ENCODE measurements at regions not wholly inside any gene's neighbourhood (a gene's known extent, or its start where the extent isn't known, plus 50 kb on each side); places are given as distances from the start of the nearest gene placed in this dataset.

DNA sequence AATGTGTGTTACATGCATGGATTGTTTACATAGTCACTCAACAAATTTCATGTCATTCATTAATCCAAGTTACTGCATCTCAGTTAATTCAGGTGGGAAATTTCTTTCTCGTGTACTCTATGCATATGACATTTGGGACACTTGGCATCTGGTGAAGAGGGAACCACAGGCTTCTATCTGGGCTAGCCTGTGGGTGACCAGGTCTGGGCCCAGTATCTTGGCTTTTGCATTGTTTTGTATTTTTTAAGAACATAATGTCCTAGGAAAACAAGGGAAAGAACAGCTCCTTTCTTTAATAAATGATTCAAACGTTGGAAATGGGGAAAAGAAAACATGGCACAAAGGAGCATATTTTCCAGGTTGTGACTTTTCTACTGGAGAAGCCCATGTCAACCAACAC is 331.1 kb downstream of the WDR11 start:
- Histone ChIP-seq H3K36me3 (replicated peaks in 1 of 2; ENCODE audit: control insufficient read depth in 1 of 2, insufficient read depth in 2 of 2, low read length in 1 of 2) (no peaks in the 10 kb centered on the region), H3K9ac (no peak overlapping the region), H3K79me2 (ENCODE audit: insufficient read depth) (no peaks in the 10 kb centered on the region), H3K9me3 (no peaks in the 10 kb centered on the region), H3K4me2 (no peak overlapping the region), H4K20me1 (ENCODE audit: insufficient read depth) (no peaks in the 10 kb centered on the region), H3K4me1 (ENCODE audit: control insufficient read depth in 1 of 2, insufficient read depth in 2 of 2, low read depth in 1 of 2, low read length in 1 of 2) (no peaks in the 10 kb centered on the region), H3K27me3 (ENCODE audit: insufficient read depth) (no peaks in the 10 kb centered on the region), H3K4me3 (ENCODE audit: low read depth in 2 of 2, low read length in 1 of 2) (no peak overlapping the region), H3F3A (replicated peaks; ENCODE audit: insufficient read depth) (no peaks in the 10 kb centered on the region), H3K27ac (ENCODE audit: low read depth in 2 of 2, low read length in 1 of 2) (no peak overlapping the region), H3K9me2 (no peaks in the 10 kb centered on the region), H2AFZ (ENCODE audit: low read depth) (no peak overlapping the region)
- TF ChIP-seq YY1 (IDR thresholded peaks at IDR 0.05; ENCODE audit: low read depth) (no peak), MXI1 (IDR thresholded peaks at IDR 0.05; ENCODE audit: low read depth, low read length) (no peak), GABPA (IDR thresholded peaks at IDR 0.05; ENCODE audit: low read depth) (no peak), RFX5 (IDR thresholded peaks at IDR 0.05; ENCODE audit: low read length) (no peak), MEF2A (IDR thresholded peaks at IDR 0.05; ENCODE audit: borderline replicate concordance, low read depth) (no peak), JUND (IDR thresholded peaks at IDR 0.05) (no peak), RAD21 (IDR thresholded peaks at IDR 0.05; ENCODE audit: low read length) (no peak)
- TF ChIP-seq, protein P1, sequence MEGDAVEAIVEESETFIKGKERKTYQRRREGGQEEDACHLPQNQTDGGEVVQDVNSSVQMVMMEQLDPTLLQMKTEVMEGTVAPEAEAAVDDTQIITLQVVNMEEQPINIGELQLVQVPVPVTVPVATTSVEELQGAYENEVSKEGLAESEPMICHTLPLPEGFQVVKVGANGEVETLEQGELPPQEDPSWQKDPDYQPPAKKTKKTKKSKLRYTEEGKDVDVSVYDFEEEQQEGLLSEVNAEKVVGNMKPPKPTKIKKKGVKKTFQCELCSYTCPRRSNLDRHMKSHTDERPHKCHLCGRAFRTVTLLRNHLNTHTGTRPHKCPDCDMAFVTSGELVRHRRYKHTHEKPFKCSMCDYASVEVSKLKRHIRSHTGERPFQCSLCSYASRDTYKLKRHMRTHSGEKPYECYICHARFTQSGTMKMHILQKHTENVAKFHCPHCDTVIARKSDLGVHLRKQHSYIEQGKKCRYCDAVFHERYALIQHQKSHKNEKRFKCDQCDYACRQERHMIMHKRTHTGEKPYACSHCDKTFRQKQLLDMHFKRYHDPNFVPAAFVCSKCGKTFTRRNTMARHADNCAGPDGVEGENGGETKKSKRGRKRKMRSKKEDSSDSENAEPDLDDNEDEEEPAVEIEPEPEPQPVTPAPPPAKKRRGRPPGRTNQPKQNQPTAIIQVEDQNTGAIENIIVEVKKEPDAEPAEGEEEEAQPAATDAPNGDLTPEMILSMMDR (IDR thresholded peaks at IDR 0.05): no peak
- TF ChIP-seq, protein P2, sequence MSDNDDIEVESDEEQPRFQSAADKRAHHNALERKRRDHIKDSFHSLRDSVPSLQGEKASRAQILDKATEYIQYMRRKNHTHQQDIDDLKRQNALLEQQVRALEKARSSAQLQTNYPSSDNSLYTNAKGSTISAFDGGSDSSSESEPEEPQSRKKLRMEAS (IDR thresholded peaks at IDR 0.05; ENCODE audit: low read depth): no peak
- TF ChIP-seq, protein P3, sequence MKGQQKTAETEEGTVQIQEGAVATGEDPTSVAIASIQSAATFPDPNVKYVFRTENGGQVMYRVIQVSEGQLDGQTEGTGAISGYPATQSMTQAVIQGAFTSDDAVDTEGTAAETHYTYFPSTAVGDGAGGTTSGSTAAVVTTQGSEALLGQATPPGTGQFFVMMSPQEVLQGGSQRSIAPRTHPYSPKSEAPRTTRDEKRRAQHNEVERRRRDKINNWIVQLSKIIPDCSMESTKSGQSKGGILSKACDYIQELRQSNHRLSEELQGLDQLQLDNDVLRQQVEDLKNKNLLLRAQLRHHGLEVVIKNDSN (IDR thresholded peaks at IDR 0.05; ENCODE audit: borderline replicate concordance, low read depth): no peak
- TF ChIP-seq, protein P4, sequence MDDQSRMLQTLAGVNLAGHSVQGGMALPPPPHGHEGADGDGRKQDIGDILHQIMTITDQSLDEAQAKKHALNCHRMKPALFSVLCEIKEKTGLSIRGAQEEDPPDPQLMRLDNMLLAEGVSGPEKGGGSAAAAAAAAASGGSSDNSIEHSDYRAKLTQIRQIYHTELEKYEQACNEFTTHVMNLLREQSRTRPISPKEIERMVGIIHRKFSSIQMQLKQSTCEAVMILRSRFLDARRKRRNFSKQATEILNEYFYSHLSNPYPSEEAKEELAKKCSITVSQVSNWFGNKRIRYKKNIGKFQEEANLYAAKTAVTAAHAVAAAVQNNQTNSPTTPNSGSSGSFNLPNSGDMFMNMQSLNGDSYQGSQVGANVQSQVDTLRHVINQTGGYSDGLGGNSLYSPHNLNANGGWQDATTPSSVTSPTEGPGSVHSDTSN (IDR thresholded peaks at IDR 0.05): no peak
- TF ChIP-seq, protein P5, sequence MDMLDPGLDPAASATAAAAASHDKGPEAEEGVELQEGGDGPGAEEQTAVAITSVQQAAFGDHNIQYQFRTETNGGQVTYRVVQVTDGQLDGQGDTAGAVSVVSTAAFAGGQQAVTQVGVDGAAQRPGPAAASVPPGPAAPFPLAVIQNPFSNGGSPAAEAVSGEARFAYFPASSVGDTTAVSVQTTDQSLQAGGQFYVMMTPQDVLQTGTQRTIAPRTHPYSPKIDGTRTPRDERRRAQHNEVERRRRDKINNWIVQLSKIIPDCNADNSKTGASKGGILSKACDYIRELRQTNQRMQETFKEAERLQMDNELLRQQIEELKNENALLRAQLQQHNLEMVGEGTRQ (IDR thresholded peaks at IDR 0.05; ENCODE audit: borderline replicate concordance, low read depth, low read length): no peak
- ChIA-PET POLR2A (no interaction called here), CTCF (no interaction called here)
- WGBS (ENCODE audit: low lambda C conversion rate): 4% methylated on average over 2 of the region's 2 CpGs
- DNase-seq: no peak

DNA sequence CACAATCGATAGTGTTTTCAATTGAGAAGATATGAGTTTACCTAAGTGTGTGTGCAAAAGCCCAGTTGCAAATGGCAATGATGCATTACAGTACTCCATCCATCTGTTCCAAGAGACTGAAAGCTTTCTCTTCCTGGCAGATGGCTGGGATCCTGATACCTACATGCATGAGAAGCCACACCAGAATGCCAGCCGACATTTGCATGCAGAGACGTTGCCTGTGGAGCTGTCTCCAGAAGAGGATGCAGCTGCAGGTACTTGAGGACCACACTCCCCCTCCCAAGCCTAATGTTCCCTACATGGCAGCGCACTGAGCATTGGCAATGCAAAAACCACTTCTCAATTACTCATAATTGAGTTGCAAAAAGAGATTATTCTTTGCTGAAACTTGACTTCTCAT is 332.1 kb downstream of the WDR11 start:
- H3K9me3 ChIP-seq: no peaks in the 10 kb centered on the region
- no peak for TF ChIP-seq RAD21 (IDR thresholded peaks at IDR 0.05; ENCODE audit: low read length)
- TF ChIP-seq GATA2 (CRISPR knock-in tag; IDR thresholded peaks at IDR 0.05): no peak
- no peak for TF ChIP-seq YY1 (IDR thresholded peaks at IDR 0.05; ENCODE audit: low read depth)
- TF ChIP-seq, protein P6, sequence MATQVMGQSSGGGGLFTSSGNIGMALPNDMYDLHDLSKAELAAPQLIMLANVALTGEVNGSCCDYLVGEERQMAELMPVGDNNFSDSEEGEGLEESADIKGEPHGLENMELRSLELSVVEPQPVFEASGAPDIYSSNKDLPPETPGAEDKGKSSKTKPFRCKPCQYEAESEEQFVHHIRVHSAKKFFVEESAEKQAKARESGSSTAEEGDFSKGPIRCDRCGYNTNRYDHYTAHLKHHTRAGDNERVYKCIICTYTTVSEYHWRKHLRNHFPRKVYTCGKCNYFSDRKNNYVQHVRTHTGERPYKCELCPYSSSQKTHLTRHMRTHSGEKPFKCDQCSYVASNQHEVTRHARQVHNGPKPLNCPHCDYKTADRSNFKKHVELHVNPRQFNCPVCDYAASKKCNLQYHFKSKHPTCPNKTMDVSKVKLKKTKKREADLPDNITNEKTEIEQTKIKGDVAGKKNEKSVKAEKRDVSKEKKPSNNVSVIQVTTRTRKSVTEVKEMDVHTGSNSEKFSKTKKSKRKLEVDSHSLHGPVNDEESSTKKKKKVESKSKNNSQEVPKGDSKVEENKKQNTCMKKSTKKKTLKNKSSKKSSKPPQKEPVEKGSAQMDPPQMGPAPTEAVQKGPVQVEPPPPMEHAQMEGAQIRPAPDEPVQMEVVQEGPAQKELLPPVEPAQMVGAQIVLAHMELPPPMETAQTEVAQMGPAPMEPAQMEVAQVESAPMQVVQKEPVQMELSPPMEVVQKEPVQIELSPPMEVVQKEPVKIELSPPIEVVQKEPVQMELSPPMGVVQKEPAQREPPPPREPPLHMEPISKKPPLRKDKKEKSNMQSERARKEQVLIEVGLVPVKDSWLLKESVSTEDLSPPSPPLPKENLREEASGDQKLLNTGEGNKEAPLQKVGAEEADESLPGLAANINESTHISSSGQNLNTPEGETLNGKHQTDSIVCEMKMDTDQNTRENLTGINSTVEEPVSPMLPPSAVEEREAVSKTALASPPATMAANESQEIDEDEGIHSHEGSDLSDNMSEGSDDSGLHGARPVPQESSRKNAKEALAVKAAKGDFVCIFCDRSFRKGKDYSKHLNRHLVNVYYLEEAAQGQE (IDR thresholded peaks at IDR 0.05; ENCODE audit: low read depth, low read length): no peak
- no peak for TF ChIP-seq RFX5 (IDR thresholded peaks at IDR 0.05; ENCODE audit: low read length)
- TF ChIP-seq CHD2 (IDR thresholded peaks at IDR 0.05; ENCODE audit: low read length, partially characterized antibody): no peak
- TF ChIP-seq NFIC (IDR thresholded peaks at IDR 0.05; ENCODE audit: borderline replicate concordance): no peak
- no peak for TF ChIP-seq EZH2phosphoT487 (IDR thresholded peaks at IDR 0.05; ENCODE audit: borderline replicate concordance, low read depth)
- TF ChIP-seq, protein P7, sequence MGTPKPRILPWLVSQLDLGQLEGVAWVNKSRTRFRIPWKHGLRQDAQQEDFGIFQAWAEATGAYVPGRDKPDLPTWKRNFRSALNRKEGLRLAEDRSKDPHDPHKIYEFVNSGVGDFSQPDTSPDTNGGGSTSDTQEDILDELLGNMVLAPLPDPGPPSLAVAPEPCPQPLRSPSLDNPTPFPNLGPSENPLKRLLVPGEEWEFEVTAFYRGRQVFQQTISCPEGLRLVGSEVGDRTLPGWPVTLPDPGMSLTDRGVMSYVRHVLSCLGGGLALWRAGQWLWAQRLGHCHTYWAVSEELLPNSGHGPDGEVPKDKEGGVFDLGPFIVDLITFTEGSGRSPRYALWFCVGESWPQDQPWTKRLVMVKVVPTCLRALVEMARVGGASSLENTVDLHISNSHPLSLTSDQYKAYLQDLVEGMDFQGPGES (IDR thresholded peaks at IDR 0.05; ENCODE audit: low read depth, low read length): no peak
- no peak for TF ChIP-seq MEF2A (IDR thresholded peaks at IDR 0.05; ENCODE audit: borderline replicate concordance, low read depth)
- H3K4me2 ChIP-seq: no peak overlapping the region
- H3K4me1 ChIP-seq (ENCODE audit: control insufficient read depth in 1 of 2, insufficient read depth in 2 of 2, low read depth in 1 of 2, low read length in 1 of 2): no peaks in the 10 kb centered on the region
- POLR2A ChIA-PET: no interaction called here
- H3F3A ChIP-seq (replicated peaks; ENCODE audit: insufficient read depth): no peaks in the 10 kb centered on the region
- H3K79me2 ChIP-seq (ENCODE audit: insufficient read depth): no peaks in the 10 kb centered on the region
- H3K9ac ChIP-seq: no peak overlapping the region
- 17% methylated on average over 4 of the region's 4 CpGs for WGBS (ENCODE audit: low lambda C conversion rate)
- H3K27me3 ChIP-seq (ENCODE audit: insufficient read depth): no peaks in the 10 kb centered on the region
- CTCF ChIA-PET: interaction anchor here (0.8 kb wide), 1 partner anchor 52 kb away, joined by 3 read pairs; no protein-coding TSS in a partner anchor
- no peak for DNase-seq
- H3K9me2 ChIP-seq: no peaks in the 10 kb centered on the region
- no peak overlapping the region for H3K4me3 ChIP-seq (ENCODE audit: low read depth in 2 of 2, low read length in 1 of 2)
- H4K20me1 ChIP-seq (ENCODE audit: insufficient read depth): no peaks in the 10 kb centered on the region
- H2AFZ ChIP-seq (ENCODE audit: low read depth): no peak overlapping the region
- no peaks in the 10 kb centered on the region for H3K36me3 ChIP-seq (replicated peaks in 1 of 2; ENCODE audit: control insufficient read depth in 1 of 2, insufficient read depth in 2 of 2, low read length in 1 of 2)
- H3K27ac ChIP-seq (ENCODE audit: low read depth in 2 of 2, low read length in 1 of 2): no peak overlapping the region

Data from SK-N-SH (cell line).